Vagina (tissue), 2 donors: ENCODE measurements at regions not wholly inside any gene's neighbourhood (a gene's known extent, or its start where the extent isn't known, plus 50 kb on each side); places are given as distances from the start of the nearest gene placed in this dataset.

ENCODE experiments used
- CTCF ChIP-seq, 3 experiments: fragments of 450-650 bp in 2 of 3; fragments of 200-600 bp in 1 of 3; sonication (generic) in 1 of 3; IDR thresholded peaks; one replicate each; pipeline ENCODE4 v1.5.1; 2017 to 2019; ENCODE audit warnings: antibody characterized with exemption in 3 of 3, mild to moderate bottlenecking in 2 of 3, moderate library complexity in 2 of 3
- POLR2A ChIP-seq, 2 donors: fragments of 450-650 bp; IDR thresholded peaks; one replicate each; pipeline ENCODE4 v1.6.1; 2017; ENCODE audit warnings: antibody characterized with exemption in 2 of 2, mild to moderate bottlenecking in 2 of 2, moderate library complexity in 2 of 2
- POLR2AphosphoS5 ChIP-seq, 2 donors: sonication (generic); formaldehyde crosslinking; IDR thresholded peaks; one replicate each; pipeline ENCODE4 v1.9.0; 2017; ENCODE audit warnings: antibody characterized with exemption in 2 of 2, mild to moderate bottlenecking in 2 of 2, low read depth in 1 of 2; ENCODE audit not compliant: insufficient read depth in 1 of 2

GRCh38 chr9:74132986-74133385 is 364.1 kb upstream of the RORB start:
- TF ChIP-seq CTCF (IDR thresholded peaks at IDR 0.05), result no peak
- TF ChIP-seq POLR2AphosphoS5 (IDR thresholded peaks at IDR 0.05; ENCODE audit: insufficient read depth in 1 of 2, low read depth in 1 of 2), result no peak
- TF ChIP-seq POLR2A (IDR thresholded peaks at IDR 0.05), result no peak
